BE2C (cell line): ENCODE measurements at regions not wholly inside any gene's neighbourhood (a gene's known extent, or its start where the extent isn't known, plus 50 kb on each side); places are given as distances from the start of the nearest gene placed in this dataset.

Experiments
- DNase-seq: peaks from one replicate; pipeline ENCODE4 v3.0.0-alpha.2; 2020
- H3K27me3 ChIP-seq: fragments of 250-450 bp; sonication (Bioruptor Pico); 2 replicates; pipeline ENCODE4 v1.5.1; 2020; ENCODE audit warnings: mild to moderate bottlenecking
- H3K36me3 ChIP-seq: fragments of 250-450 bp; sonication (Bioruptor Pico); 2 replicates; pipeline ENCODE4 v1.5.1; 2020; ENCODE audit warnings: mild to moderate bottlenecking
- H3K4me1 ChIP-seq: fragments of 250-450 bp; sonication (Bioruptor Pico); 2 replicates; pipeline ENCODE4 v1.5.1; 2020
- H3K4me3 ChIP-seq: 2 replicates; pipeline ENCODE4 v1.5.1; 2011; ENCODE audit warnings: low read depth, low read length
- H3K9me3 ChIP-seq: fragments of 250-450 bp; sonication (Bioruptor Pico); 2 replicates; pipeline ENCODE4 v1.5.1; 2020
- CTCF ChIP-seq: IDR thresholded peaks from 2 replicates; pipeline ENCODE4 v1.5.1; 2012; ENCODE audit warnings: mild to moderate bottlenecking, low read depth, low read length

- no peak overlapping the region for H3K4me3 ChIP-seq
- no peaks in the 10 kb centered on the region for H3K4me1 ChIP-seq
- no peaks in the 10 kb centered on the region for H3K36me3 ChIP-seq
- DNase-seq: no peak
- no peaks in the 10 kb centered on the region for H3K27me3 ChIP-seq
- TF ChIP-seq CTCF: no peak
- no peaks in the 10 kb centered on the region for H3K9me3 ChIP-seq
These were observed 299.3 kb downstream of the NXPE2 start for GRCh38 chr11:114977651-114978050.

- no peaks in the 10 kb centered on the region for H3K9me3 ChIP-seq
- H3K4me3 ChIP-seq: no peak overlapping the region
- peaks cover 6% of the 10 kb centered on the region for H3K4me1 ChIP-seq
- H3K36me3 ChIP-seq: no peaks in the 10 kb centered on the region
- DNase-seq: no peak
- no peaks in the 10 kb centered on the region for H3K27me3 ChIP-seq
- no peak for TF ChIP-seq CTCF
These were observed 303.8 kb downstream of the NXPE2 start for GRCh38 chr11:114982141-114982540.

GRCh38 chr11:114984611-114985163, 306.4 kb downstream of the NXPE2 start:
- TF ChIP-seq CTCF: no peak
- Histone ChIP-seq H3K36me3 (no peaks in the 10 kb centered on the region), H3K4me1 (peaks cover 6% of the 10 kb centered on the region), H3K9me3 (no peaks in the 10 kb centered on the region), H3K27me3 (no peaks in the 10 kb centered on the region), H3K4me3 (no peak overlapping the region)
- peak; percentile 45 for DNase-seq

GRCh38 chr11:114986365-114986764, 308.0 kb downstream of the NXPE2 start:
- Histone ChIP-seq H3K27me3 (no peaks in the 10 kb centered on the region), H3K4me3 (no peak overlapping the region), H3K4me1 (peaks cover 6% of the 10 kb centered on the region), H3K36me3 (no peaks in the 10 kb centered on the region), H3K9me3 (no peaks in the 10 kb centered on the region)
- no peak for TF ChIP-seq CTCF
- DNase-seq: no peak

GRCh38 chr11:114987186-114987760, 308.9 kb downstream of the NXPE2 start:
- Histone ChIP-seq H3K4me1 (peaks cover 6% of the 10 kb centered on the region), H3K4me3 (no peak overlapping the region), H3K9me3 (no peaks in the 10 kb centered on the region), H3K36me3 (no peaks in the 10 kb centered on the region), H3K27me3 (no peaks in the 10 kb centered on the region)
- DNase-seq: peak; percentile 14
- TF ChIP-seq CTCF: no peak

GRCh38 chr11:114988644-114989043, 310.3 kb downstream of the NXPE2 start:
- peaks cover 6% of the 10 kb centered on the region for H3K4me1 ChIP-seq
- H3K9me3 ChIP-seq: no peaks in the 10 kb centered on the region
- peak; percentile 18 for DNase-seq
- H3K4me3 ChIP-seq: no peak overlapping the region
- no peaks in the 10 kb centered on the region for H3K36me3 ChIP-seq
- H3K27me3 ChIP-seq: no peaks in the 10 kb centered on the region
- no peak for TF ChIP-seq CTCF
